Right lobe of liver (tissue), 4 donors: ENCODE measurements at regions not wholly inside any gene's neighbourhood (a gene's known extent, or its start where the extent isn't known, plus 50 kb on each side); places are given as distances from the start of the nearest gene placed in this dataset.

ENCODE experiments used
- CTCF ChIP-seq, 4 donors: fragments of 200-600 bp in 3 of 4; fragments of 450-650 bp in 1 of 4; IDR thresholded peaks; one replicate each; pipeline versions ENCODE4 v1.5.1 to v1.8.0; 2016 to 2022; ENCODE audit warnings: antibody characterized with exemption in 4 of 4, mild to moderate bottlenecking in 2 of 4
- POLR2A ChIP-seq: fragments of 450-650 bp; IDR thresholded peaks from one replicate; pipeline ENCODE4 v1.6.1; 2017; ENCODE audit warnings: antibody characterized with exemption, mild to moderate bottlenecking
- donor health status: DM: no; HTN: no; CAD: no.
- donor health status: DM: no; HTN: no; CAD: no.
- donor health status: DM: no; HTN: yes; CAD: no.

GRCh38 chr1:214753236-214753852, 150.3 kb downstream of the CENPF start:
- no peak for TF ChIP-seq POLR2A
- TF ChIP-seq CTCF (IDR thresholded peaks at IDR 0.05) = no peak
